Nucleus accumbens (tissue), 56 donors: ENCODE measurements at regions not wholly inside any gene's neighbourhood (a gene's known extent, or its start where the extent isn't known, plus 50 kb on each side); places are given as distances from the start of the nearest gene placed in this dataset.

Source experiments
- DNase-seq, 56 donors: peaks; one replicate each; lab custom pipeline; 2025; lab: John Stamatoyannopoulos, UW

- DNase-seq, result peak in 10 of 56 donors; percentile 1 to 40 (median 6)
Measured at GRCh38 chr12:100675432-100675831, 101.9 kb downstream of the GAS2L3 start.

GRCh38 chr12:100681074-100681473 is 107.6 kb downstream of the GAS2L3 start:
- DNase-seq, result no peak

- no peak for DNase-seq
Measured at GRCh38 chr12:100682178-100682577, 108.7 kb downstream of the GAS2L3 start.

GRCh38 chr12:100687686-100688085 is 106.9 kb upstream of the ANO4 start:
- no peak for DNase-seq

GRCh38 chr12:100688451-100688864 is 106.1 kb upstream of the ANO4 start:
- DNase-seq, result no peak

GRCh38 chr12:100692502-100692901 is 102.1 kb upstream of the ANO4 start:
- no peak for DNase-seq

GRCh38 chr12:100698518-100698917 is 96.1 kb upstream of the ANO4 start:
- DNase-seq, result no peak

GRCh38 chr12:100699209-100699608 is 95.4 kb upstream of the ANO4 start:
- peak in 1 of 56 donors; percentile 3 for DNase-seq

GRCh38 chr12:100703337-100703736 is 91.2 kb upstream of the ANO4 start:
- no peak for DNase-seq

GRCh38 chr12:100703868-100704267 is 90.7 kb upstream of the ANO4 start:
- DNase-seq, result no peak

GRCh38 chr12:100706033-100706432 is 88.5 kb upstream of the ANO4 start:
- no peak for DNase-seq

- no peak for DNase-seq
Measured at GRCh38 chr12:100708591-100708990, 86.0 kb upstream of the ANO4 start.

- no peak for DNase-seq
Measured at GRCh38 chr12:100715976-100716944, 78.3 kb upstream of the ANO4 start.

GRCh38 chr12:100716945-100717732 is 77.4 kb upstream of the ANO4 start:
- DNase-seq, result no peak

- DNase-seq, result no peak
Measured at GRCh38 chr12:100717733-100718067, 76.9 kb upstream of the ANO4 start.

GRCh38 chr12:100718187-100718586 is 76.4 kb upstream of the ANO4 start:
- no peak for DNase-seq

GRCh38 chr12:100720016-100720654 is 74.4 kb upstream of the ANO4 start:
- DNase-seq, result no peak

- no peak for DNase-seq
Measured at GRCh38 chr12:100721169-100721568, 73.4 kb upstream of the ANO4 start.

- no peak for DNase-seq
Measured at GRCh38 chr12:100724071-100724470, 70.5 kb upstream of the ANO4 start.

GRCh38 chr12:100733817-100734593 is 60.6 kb upstream of the ANO4 start:
- DNase-seq, result peak in 2 of 56 donors; percentile 1 to 4
